Urinary bladder (tissue), 1 donor: ENCODE measurements at regions not wholly inside any gene's neighbourhood (a gene's known extent, or its start where the extent isn't known, plus 50 kb on each side); places are given as distances from the start of the nearest gene placed in this dataset. TPM values are rescaled to one million over a fixed set of nuclear protein-coding genes. Genes with fewer than 3 reads are reported as not detected.

Experiments used
- small RNA-seq: library from RNA; depleted of rRNA; stranded (forward); fragments of <200 nt; gene quantifications from one replicate; pipeline ENCODE3, GENCODE V24; 2014

Small RNA genes in the stretch of these regions (small RNA-seq; reads per million reads assigned to genes)
- gene DYNLL1P6: not detected
